Activated T-helper 1 cell treated with anti-CD3 and anti-CD28 coated beads, Interleukin-2, amount 50 U/mL, for 16 hours (primary cell): ENCODE measurements at regions not wholly inside any gene's neighbourhood (a gene's known extent, or its start where the extent isn't known, plus 50 kb on each side); places are given as distances from the start of the nearest gene placed in this dataset.
"Not testable (repeated sequence)": the region's sequence is repeated elsewhere in the genome, so short reads cannot be mapped to it uniquely, and the experiment has no call there.

ENCODE experiments used
- DNase-seq, 2 donors: peaks; one replicate each; pipeline ENCODE4 v3.0.0-alpha.2; 2020; ENCODE audit warnings: low read depth in 1 of 2, low spot score in 1 of 2

DNA sequence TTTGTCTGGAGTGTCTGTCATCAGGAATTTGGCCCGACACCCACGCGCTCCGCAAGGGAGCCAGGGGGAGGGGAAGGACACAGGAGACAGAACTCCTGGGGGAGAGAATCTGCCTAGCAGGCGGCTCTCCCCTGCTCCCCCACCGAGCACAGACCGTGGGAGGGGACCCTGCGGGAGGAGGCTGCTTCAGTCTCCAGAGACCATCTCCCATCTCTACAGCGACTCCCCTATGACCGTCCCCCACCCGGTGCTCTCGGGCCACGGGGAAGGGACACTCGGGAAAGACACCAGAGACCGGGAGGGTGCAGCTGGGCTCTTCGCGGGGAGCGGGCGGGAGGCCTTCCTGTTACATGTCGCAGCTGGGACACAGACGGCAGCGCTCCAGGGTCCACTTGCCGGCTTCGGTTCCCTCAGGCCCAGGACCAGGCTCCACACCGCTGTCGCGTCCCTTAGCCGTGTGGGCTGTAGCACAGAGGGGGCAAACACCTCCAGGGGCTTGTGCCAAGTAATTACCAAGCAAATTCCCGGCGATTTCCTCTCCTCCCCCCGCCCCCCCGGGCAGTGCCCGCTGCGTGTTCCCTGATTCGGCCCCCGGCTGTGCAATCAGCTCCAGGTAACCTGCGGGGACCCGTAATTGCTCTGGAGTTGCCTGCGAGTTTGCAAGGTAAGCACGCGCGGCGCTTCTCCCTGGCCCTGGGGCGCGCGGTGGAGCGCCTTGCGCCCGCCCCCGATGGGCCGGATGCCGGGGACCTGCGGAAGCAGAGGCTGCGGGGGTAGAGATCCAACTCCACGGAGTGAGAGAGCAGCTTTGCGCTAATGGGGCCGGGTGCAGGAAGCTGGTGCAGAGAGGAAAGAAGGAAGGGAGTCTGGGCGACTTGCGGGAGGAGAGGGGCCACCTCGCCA lies 155.1 kb upstream of the CADM1 start:
- DNase-seq, result no peak

DNA sequence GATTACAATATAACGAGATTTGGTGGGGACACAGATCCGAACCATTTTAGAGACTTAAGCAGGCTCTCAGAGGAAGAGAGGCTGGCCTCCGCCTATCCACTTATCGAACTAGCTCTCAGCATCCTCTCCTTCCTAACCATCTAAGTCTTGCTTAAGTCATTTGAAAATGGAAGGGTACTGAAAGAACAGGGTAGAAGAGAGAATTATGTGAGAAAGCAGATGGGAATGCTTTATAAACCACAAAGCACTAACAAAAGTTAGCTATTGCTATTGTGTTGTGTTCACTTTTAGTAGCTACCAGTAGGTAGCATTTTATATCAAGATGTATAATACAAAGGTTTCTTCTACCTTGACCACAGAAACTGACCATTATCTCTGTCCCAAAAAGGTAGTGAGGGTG lies 153.4 kb upstream of the CADM1 start:
- DNase-seq, result no peak

DNA sequence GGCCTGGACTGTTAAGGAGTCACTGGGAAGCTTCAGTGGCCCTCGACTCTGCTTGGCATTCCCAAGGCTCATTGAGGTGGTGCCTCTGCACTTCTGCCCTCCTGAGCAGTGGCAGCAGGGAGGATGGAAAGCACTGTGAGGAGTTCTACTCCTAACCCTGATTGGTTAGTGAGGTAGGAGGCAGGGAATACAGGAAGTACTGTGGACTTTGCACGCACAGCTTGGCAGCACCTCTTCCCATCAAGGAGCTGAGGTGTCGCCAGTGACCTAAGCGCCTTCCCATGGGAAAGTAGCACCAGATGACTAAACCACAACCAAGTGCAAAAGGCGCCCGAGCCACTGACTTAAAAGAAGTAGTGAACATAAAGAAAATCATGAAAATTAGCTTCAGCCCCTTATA lies 152.5 kb upstream of the CADM1 start:
- DNase-seq, result no peak

DNA sequence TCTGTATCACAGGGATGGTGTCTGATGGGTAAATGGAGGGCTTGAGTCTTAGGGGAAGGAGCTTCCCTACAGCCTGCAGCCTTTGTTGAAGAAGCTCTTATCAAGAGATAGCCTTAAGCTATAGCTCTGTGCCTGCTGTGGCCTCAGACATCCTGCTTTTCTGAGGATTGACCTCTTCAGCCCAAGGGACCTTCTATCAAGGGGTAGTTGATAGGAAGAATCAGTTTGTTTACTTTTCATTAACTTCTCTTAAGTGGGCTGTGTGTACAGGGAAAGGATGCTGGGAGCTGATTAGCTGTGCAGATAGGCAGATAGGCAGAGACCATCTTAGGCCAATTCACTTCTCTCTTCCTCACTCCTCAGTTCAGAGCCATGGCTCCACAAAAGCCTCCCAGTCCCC lies 151.8 kb upstream of the CADM1 start:
- no peak for DNase-seq

DNA sequence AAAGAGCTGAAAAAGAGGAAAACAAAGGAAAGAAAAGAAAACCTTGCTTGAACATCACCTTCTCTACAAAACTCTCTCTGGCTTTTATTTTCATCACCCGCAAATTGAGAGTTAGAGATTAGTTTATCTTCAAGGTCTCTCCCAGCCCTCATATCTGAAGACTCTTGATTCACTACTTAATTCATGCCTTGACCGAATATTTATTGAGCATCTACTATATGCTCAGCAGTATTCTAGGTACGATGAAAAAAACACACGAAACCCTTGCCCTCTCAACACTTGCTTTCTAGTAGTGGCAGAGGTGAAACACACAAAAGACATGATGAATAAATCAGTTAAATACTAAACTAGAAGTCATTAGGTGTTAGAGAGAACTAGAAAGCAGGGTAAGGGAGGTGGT lies 150.6 kb upstream of the CADM1 start:
- no peak for DNase-seq

DNA sequence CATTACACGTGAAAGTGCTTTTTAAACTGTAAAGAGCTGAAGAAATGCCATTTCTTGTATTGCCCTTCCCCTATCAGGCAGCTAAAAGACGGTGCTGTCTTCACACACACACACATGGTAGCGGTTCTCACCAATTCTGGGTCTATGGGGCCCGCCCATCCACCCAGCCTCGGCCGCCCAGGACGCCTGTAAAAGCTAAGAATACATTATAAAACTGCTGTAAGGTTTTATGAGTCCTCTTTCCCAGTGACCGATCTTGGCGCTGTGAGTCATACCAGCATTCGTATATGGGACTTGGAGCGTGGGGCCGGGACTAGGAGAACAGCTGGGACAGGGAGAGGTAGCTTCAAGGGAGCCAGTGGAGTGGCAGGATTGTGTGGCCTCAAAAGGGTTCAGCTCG lies 149.7 kb upstream of the CADM1 start:
- no peak for DNase-seq

DNA sequence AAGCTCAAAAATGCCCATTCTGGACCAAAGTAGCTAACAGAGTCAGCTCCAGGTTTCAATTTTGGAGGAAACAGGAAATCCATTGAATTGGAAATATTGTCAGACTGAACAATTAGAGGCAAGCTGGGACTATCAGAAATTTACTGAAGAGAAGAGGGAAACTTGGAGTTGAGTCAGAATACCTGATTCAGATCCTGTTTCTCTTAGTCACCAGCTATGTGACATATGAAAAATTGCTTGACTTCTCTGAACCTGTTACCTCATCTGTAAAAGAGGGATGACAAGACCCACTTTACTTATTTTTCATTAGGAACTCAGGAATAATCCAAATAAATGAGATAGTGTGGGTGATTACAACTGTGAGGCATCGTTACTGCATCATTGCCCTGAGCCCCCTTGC lies 148.9 kb upstream of the CADM1 start:
- DNase-seq, result no peak

DNA sequence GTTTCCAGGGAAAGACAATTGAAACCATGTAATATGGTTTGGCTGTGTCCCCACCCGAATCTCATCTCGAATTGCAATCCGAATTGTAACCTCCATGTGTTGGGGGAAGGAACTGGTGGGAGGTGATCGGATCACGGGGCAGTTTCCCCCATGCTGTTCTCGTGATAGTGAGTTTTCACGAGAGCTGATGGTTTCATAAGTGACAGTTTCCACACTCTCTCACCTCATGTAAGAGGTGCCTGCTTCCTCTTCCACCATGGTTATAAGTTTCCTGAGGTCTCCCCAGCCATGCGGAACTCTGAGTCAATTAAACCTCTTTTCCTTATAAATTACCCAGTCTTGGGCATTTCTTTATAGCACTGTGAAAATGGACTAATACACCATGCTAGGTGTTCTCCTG lies 148.3 kb upstream of the CADM1 start:
- no peak for DNase-seq

DNA sequence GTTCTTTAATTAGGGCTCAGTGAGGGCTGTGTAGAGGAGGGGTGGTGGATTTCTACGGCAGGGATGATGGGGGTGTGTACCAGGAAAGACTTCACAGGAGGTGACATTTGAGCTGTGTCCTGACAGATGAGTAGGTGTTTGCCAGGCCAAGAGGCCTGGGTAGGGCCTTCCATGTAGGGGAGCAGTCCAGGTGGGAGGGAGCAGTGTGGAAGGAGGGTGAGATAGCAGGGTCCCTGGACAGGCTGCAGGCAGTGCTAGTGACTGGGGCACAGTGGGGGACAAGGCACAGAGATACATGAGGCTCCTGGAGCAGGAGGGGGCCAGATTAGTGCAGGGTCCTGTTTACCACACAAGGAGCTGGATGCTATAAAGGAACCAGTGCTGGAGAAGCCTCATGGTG lies 147.9 kb upstream of the CADM1 start:
- DNase-seq, result no peak

DNA sequence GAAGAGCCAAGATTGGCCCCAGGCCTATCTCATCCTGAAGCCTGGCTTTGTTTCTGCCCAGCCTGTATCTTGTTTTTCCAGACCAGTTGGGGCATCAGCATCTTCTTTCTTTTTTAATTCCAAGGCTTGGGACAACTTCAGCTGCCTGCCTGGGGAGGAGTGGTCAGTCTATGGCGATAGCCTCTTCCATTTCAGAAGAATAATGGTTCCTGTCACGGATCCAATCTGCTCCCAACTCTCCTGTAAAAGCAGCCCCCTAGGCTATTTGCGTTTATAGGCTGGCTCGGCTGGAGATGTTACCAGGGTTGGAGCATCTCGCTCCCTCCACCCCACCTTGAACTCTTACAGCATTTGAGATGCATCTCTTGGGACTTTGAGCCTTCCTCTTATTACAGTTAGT lies 145.2 kb upstream of the CADM1 start:
- no peak for DNase-seq

DNA sequence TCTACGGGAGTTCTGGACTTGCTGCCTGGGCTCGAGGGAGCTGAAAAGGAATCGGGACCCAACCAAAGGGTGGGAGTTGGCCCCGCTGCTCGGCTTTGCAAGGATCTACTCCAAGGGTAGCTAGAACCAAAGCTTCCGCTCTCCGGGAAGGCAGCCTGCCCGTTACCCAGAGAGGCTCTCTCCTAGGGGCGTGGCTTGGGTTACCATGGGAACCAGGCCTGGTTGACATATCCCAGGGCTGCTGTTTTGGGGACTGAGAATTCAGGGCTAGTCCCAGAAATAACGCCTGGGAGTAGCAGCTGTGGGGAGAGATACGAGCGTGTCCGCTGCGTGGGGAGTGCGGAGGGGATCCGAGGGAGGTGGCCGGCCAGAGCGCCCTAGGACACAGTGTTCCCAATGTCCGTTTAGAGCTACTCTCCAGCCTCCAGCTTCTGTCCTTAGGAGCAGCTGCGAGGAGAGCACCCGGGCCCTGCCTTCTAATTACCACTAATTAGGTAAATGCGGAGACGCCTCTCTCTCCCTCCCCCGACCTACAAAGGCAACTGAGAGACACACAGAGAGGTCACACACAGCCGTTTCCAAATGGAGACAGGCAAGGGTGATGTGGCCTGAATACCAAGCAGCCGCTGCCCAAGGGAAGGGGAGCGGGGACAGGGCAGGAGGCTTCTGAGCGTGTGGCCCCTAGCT lies 141.6 kb upstream of the CADM1 start:
- no peak for DNase-seq

DNA sequence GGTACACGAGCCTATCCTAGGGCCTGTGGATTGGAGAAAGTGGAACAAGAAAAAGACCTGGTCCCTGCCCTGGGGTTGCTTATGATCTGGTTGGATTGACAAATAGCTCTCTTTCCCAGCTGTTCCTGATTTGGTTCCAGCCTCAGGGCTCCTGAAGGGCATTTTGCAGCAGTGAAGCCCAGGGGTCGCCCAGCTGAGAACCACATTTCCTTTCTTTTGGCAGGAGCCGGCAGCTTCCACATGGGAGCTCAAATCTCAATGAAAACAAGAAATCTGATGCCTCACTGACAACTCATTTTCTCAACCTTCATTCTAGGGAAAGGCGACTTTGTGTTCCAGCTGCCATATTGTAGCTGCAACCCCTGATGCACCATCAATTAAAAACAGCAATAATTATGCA lies 140.6 kb upstream of the CADM1 start:
- DNase-seq, result no peak

DNA sequence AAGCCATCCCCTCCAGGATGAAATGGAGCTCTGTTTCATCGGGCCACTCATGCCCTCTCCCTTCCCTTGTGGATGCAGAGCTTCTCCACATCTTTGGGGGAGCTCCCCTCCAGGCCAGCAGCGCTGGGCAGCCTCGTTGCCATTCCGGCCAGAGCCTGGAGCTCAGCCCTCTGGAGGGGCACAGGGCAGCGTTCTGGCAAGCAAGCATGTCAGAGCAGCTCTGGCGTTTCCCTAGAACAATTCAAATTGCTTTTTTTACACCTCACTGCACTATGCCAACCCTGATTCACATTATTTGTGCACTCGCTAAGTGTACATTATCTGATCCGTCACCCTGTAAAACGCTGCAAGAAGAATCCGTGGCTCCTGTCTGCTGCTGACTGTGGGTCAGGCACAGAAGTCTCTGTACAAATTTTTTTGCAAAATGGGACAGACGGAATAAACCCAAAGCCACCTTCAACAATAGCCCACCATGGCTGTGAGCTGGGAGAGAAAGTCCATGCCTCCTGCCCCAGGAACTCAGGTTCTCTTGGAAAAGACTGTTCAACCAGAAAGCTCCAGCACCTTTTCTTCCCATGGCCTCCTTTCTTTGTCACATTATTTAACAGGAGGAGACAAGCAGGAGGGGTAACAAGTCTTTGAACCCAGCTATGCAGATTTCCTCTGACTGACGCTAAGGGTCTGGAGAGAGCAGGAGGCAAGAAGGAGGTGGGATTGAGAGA lies 139.5 kb upstream of the CADM1 start:
- no peak for DNase-seq

DNA sequence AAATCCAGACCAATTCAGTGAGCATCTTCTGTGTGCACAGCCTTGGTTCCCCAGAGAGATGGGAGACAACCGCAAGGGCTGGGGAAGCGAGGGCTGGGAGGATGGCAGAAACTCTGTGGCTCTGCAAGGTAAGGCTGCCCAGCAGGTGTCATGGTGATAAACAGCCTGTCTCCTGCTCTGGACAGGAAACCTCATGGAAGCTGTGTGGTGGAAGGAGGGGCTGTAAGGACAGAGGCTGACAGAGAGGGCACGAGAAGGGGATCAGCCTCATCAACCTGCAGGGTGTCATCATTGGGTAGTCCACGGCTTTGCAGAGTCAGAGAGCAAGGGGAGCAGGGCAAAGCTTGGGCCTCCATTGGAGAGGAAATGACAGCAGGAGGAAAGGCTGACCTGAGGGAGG lies 138.4 kb upstream of the CADM1 start:
- no peak for DNase-seq

DNA sequence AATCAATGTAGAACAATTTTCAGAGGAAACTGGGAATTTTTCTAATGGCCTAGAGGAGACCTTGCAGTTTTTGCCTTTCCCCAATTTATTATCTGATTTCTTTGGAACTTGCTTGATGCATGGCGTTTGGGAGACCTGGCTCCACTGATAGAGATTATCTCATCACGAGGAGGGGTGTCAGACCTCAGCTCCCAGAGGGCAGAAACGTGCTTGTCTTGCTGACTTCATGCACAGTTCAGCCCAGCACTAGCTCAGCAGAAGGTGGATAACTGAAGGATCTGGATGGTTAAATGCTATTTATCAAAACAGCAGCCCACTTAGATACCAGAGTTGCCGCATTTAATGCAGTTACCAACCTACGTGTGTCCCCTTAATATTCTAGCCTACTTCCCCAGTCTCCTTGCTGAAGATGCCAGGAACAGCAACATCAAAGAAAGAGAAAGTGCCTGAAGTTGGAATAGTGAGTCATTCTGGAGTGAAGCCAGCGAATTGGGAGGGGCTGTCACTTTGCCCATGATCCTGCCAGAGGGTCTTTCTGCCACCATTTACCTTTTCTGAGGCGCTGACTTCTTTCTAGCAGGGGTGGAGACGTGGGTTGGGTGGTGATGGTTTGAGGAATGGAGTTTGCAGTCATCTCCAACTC lies 133.5 kb upstream of the CADM1 start:
- no peak for DNase-seq

DNA sequence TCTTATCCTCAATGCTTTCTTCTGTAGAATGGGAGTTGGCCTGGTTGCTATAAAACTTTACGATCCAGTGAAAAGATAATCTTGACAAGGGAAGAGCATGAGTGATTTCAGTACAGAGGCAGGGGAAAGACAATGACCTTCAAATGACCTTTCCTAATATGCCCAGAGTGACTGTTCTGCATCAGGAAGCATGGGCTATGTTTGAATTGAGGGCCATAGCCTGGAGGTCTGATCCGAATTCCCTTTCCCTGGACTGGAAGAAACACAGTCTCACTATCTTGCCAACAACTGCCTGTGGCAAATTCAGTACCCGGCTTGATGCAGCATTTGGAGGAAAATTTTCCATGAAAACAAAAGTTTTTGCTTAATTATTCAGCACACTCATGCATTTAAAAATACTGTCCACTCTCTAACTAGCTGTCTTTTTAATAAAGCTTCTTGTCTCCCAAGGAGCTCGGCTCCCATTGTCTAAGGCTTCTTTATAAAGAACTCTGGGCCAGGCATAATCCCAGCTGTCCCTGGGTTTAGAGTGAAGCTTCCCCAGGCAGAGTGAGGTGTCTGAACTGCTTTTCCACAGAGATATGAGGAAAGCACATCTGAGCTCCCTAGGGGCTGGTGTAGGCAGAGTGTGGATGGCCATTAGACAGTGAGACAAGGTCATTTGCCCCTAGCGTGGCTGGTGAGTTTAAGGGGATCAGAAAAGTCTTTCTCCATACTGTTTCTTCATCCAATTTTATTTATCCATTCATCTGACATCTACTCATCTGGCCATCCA lies 132.7 kb upstream of the CADM1 start:
- DNase-seq, result no peak

DNA sequence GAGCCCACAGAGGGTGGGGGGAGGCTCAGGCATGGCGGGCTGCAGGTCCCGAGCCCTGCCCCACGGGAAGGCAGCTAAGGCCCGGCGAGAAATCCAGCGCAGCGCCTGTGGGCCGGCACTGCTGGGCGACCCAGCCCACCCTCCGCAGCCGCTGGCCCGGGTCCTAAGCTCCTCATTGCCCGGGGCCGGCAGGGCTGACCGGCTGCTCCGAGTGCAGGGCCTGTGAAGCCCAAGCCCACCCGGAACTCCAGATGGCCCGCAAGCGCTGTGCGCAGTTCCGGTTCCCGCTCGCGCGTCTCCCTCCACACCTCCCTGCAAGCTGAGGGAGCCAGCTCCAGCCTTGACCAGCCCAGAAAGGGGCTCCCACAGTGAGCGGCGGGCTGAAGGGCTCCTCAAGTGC lies 129.8 kb upstream of the CADM1 start:
- DNase-seq, result not testable (repeated sequence)

DNA sequence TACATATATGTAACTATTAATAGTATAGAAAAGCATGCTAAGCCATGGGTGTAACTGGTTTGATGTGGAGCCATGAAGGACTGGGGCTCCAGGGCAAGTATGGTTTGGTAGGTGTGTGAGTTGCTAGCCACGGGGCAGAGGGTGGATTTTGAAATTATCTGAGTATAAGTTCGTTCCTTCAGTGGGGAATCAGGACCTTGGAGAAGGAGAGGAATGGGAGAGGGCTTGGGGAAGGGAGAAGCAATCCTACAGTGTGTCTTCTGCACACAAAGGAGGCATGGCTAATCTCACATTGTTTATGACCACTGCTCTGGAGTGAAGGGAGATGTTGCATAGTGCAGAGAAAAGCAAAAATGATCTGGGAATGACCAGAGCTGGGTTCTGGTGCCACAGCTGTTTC lies 127.8 kb upstream of the CADM1 start:
- DNase-seq, result no peak

DNA sequence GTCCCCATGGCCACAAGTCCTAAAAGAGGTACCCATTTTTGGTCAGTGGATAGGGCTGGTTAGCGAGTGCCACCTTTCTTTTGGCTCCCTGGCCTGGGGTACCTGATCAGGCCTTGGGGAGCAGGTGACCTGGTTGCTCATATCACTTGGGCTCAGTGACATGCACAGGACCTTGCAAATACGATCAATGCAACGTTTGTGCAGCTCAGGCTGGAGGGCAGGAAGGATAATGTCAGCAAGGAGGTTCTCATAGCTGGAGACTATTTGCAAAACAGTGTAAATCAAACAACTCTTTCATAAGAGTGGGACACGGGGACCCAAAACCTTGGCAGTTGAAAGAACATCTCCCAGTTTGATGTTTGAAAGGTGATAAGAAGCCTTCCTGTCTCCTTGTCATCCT lies 127.4 kb upstream of the CADM1 start:
- no peak for DNase-seq

DNA sequence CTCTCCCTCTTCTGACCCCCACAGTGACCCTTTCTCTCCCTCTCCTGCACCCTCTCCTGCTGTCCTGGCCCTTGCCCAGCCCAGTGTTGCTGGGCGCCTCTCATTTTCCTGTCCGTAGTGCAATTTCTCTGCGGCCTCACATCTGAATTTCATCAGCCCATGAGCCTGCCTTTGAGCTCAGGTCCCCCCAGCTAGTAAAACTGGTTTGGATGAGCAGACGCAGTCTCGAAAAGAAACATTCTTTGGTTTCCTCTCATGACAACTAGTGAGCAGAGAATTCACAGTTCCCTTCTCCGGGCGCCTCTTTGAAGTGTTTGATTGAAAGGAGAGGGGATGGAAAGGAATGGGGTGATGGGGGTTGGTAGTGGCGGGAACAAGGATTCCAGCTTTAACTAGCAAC lies 126.0 kb upstream of the CADM1 start:
- no peak for DNase-seq

DNA sequence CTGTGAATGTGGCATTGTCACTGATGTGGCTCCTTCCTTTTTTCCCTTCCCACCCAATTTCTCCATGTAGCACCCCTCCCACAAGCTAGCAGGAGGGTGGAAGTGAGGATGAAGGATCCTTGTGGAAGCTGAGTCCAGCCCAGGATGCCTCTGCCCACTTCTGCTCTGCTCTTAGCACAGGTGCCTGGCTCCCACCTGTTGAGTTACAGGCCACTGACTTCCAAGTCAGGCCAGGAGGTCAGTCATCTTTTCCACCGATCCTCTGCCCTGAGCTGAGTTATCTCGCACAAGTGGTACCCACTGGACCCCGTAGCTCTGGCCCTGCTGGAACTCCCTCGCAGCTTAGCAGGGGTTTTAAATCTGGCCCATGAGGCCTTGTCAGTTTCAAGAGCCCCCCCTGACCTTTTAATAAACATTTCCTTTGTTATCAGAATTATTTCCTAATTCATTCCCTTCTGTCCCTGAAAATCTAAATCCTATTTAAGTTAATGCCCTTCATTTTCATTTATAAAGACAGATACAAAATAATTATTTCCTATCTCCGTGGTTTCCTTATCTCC lies 125.3 kb upstream of the CADM1 start:
- DNase-seq, result no peak
